ENCODE measurements at regions not wholly inside any gene's neighbourhood (a gene's known extent, or its start where the extent isn't known, plus 50 kb on each side); places are given as distances from the start of the nearest gene placed in this dataset.

DNA sequence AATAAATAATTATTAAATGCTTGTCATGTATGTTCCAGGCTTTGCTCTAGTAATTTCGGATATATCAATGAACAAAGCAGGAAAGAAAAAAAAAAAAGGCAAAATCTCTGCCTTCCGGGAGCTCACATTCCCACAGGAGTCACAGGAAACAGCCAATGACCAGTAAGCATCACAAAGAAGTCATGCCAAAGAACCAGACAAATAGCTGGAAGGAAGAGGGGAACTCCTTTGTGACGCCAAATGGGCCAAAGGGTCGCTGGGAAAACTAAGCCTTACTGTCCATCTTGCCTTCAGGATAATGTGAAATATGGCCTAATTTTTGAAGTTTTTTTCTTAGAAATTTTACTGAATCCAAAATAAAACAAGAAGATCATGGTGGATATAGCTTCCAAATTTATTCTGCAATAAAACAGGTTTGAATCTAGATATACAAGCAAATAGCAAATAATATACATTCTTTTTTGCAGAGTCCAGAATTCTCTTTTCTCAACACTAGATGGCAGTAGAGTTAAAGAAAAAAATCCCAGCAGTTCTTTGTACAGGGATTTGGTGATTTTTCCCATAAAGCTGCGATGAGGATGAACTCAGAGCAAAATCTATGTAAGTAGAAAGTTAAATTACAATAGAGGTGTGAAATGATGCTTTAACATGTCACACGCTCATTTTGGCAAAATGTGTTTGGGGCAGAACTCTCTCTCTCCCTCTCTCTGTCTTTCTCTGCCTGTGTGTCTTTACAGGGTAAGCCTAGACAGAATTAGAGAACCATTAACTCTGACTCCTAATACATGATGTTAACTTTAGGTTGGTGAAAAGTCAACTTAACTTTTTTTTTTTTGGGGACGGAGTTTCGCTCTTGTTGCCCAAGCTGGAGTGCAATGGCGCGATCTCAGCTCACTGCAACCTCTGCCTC lies 60.0 kb upstream of the TUT7 start:
- no peak overlapping the region for H3K4me3 ChIP-seq
- peaks cover 0 to 4% (median 0%) of the 10 kb centered on the region in 6 donors for H3K4me1 ChIP-seq
- peaks cover 0 to 5% (median 0%) of the 10 kb centered on the region in 8 donors for H3K9me3 ChIP-seq
- no peak for DNase-seq
- H3K27me3 ChIP-seq (replicated peaks in 1 of 7): peaks cover 0 to 21% (median 0%) of the 10 kb centered on the region in 7 donors
- H3K36me3 ChIP-seq: no peaks in the 10 kb centered on the region
- H3K27ac ChIP-seq: no peak overlapping the region
- intact Hi-C loops (cut with DNase I; ENCODE audit: low total_unique reads): no loop called here
- 63 to 66% (median 65%) methylated on average over 10 of the region's 10 CpGs for WGBS, 5 donors
- TF ChIP-seq POLR2AphosphoS5 (IDR thresholded peaks at IDR 0.05): no peak
- no peak for TF ChIP-seq POLR2A (IDR thresholded peaks at IDR 0.05)
- TF ChIP-seq CTCF (IDR thresholded peaks at IDR 0.05 in 8 of 11, conservative IDR thresholded peaks at IDR 0.05 in 3 of 11): peak in 10 of 11 experiments; percentile 26 to 79 (median 64)

- Histone ChIP-seq H3K4me3 (no peak overlapping the region), H3K9me3 (peaks cover 0 to 5% (median 0%) of the 10 kb centered on the region in 8 donors), H3K27ac (no peak overlapping the region), H3K36me3 (no peaks in the 10 kb centered on the region), H3K27me3 (replicated peaks in 1 of 7) (peaks cover 0 to 31% (median 0%) of the 10 kb centered on the region in 7 donors), H3K4me1 (peaks cover 0 to 4% (median 0%) of the 10 kb centered on the region in 6 donors)
- no peak for DNase-seq
- TF ChIP-seq CTCF (IDR thresholded peaks at IDR 0.05 in 8 of 11, conservative IDR thresholded peaks at IDR 0.05 in 3 of 11) (no peak), POLR2A (IDR thresholded peaks at IDR 0.05) (no peak), POLR2AphosphoS5 (IDR thresholded peaks at IDR 0.05) (no peak)
- intact Hi-C loops (cut with DNase I; ENCODE audit: low total_unique reads): no loop called here
- 69 to 79% (median 76%) methylated on average over 5 of the region's 5 CpGs for WGBS, 5 donors
These were observed 56.1 kb upstream of the TUT7 start for GRCh38 chr9:86410281-86410680.

DNA sequence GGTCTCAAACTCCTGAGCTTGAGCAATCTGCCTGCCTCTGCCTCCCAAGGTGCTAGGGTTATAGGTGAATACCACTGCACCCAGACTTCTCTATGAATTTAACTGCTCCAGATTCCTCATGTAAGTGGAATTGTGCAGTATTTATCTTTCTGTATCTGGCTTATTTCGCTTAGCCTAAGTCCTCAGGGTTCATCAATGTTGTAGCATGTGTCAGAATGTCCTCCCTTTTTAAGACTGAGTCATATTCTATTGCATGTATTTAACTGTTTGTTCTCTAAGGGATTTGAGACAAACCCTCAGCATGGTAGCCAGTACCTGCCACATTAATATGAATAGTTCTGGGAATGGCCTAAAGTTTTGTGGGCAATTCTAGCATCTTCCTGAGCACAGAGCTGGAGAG lies 53.9 kb upstream of the TUT7 start:
- no peak for TF ChIP-seq POLR2AphosphoS5 (IDR thresholded peaks at IDR 0.05)
- no peak for TF ChIP-seq CTCF (IDR thresholded peaks at IDR 0.05 in 8 of 11, conservative IDR thresholded peaks at IDR 0.05 in 3 of 11)
- Histone ChIP-seq H3K27ac (no peak overlapping the region), H3K4me1 (no peaks in the 10 kb centered on the region), H3K27me3 (replicated peaks in 1 of 7) (peaks cover 0 to 22% (median 0%) of the 10 kb centered on the region in 7 donors), H3K9me3 (peaks cover 0 to 5% (median 0%) of the 10 kb centered on the region in 8 donors), H3K36me3 (no peaks in the 10 kb centered on the region), H3K4me3 (no peak overlapping the region)
- WGBS, 5 donors: 62 to 87% (median 77%) methylated on average over 1 of the region's 1 CpG
- no peak for DNase-seq
- intact Hi-C loops (cut with DNase I; ENCODE audit: low total_unique reads): no loop called here

- intact Hi-C loops (cut with DNase I; ENCODE audit: low total_unique reads): no loop called here
- Histone ChIP-seq H3K36me3 (no peaks in the 10 kb centered on the region), H3K27ac (no peak overlapping the region), H3K9me3 (no peaks in the 10 kb centered on the region), H3K4me3 (no peak overlapping the region), H3K27me3 (replicated peaks in 1 of 7) (peaks cover 0 to 20% (median 0%) of the 10 kb centered on the region in 7 donors), H3K4me1 (no peaks in the 10 kb centered on the region)
- TF ChIP-seq CTCF (IDR thresholded peaks at IDR 0.05 in 8 of 11, conservative IDR thresholded peaks at IDR 0.05 in 3 of 11) (no peak), POLR2AphosphoS5 (IDR thresholded peaks at IDR 0.05) (no peak), POLR2A (IDR thresholded peaks at IDR 0.05) (no peak)
- WGBS, 5 donors: 74 to 88% (median 83%) methylated on average over 3 of the region's 3 CpGs
- DNase-seq: no peak
These were observed 52.8 kb upstream of the TUT7 start for GRCh38 chr9:86407022-86407421.

Data from spleen (tissue), 11 donors.